PC-9 (cell line): ENCODE measurements at regions not wholly inside any gene's neighbourhood (a gene's known extent, or its start where the extent isn't known, plus 50 kb on each side); places are given as distances from the start of the nearest gene placed in this dataset.
A peak's percentile ranks its signal among the peaks of the same experiment; 100 is the strongest.

Experiments
- BruUV-seq: library from RNA; stranded (reverse); fragments of 400-500 nt; replicated peaks from 2 replicates; lab custom pipeline; 2021; lab: Mats Ljungman, UMichigan
- CTCF ChIA-PET: fragments of 300-600 bp; sonication (Branson Sonifier 250); formaldehyde crosslinking; loops from one replicate; lab custom pipeline; 2022; ENCODE audit warnings: antibody characterized with exemption; lab: Charles Lee
- POLR2A ChIA-PET: fragments of 300-600 bp; sonication (Branson Sonifier 250); formaldehyde crosslinking; loops from one replicate; lab custom pipeline; 2022; ENCODE audit warnings: antibody characterized with exemption; ENCODE audit not compliant: unreplicated experiment; lab: Charles Lee
- DNase-seq, 2 experiments: peaks; one replicate each; pipeline versions ENCODE4 v3.0.0 to v3.0.0-alpha.2; 2015 to 2022; ENCODE audit warnings: mixed read lengths in 1 of 2
- H2AFZ ChIP-seq: fragments of 200-600 bp; sonication (generic); 2 replicates; pipeline ENCODE4 v1.8.1; 2017; ENCODE audit warnings: antibody characterized with exemption
- H3F3A ChIP-seq: fragments of 200-600 bp; sonication (generic); 2 replicates; pipeline ENCODE4 v1.8.1; 2017; ENCODE audit warnings: antibody characterized with exemption, mild to moderate bottlenecking, low read depth; ENCODE audit not compliant: insufficient read depth
- H3K27ac ChIP-seq: fragments of 200-600 bp; sonication (generic); 2 replicates; pipeline ENCODE4 v1.6.1; 2016; ENCODE audit warnings: mixed run types
- H3K27me3 ChIP-seq: fragments of 200-600 bp; sonication (generic); 2 replicates; pipeline ENCODE4 v1.6.1; 2016; ENCODE audit warnings: low read depth, mixed run types; ENCODE audit not compliant: insufficient read depth
- H3K36me3 ChIP-seq: fragments of 200-600 bp; sonication (generic); 2 replicates; pipeline ENCODE4 v1.6.1; 2016; ENCODE audit warnings: low read depth, mixed run types
- H3K4me1 ChIP-seq: fragments of 200-600 bp; sonication (generic); replicated peaks from 2 replicates; pipeline ENCODE4 v1.6.1; 2016; ENCODE audit warnings: mixed run types; ENCODE audit not compliant: insufficient read depth
- H3K4me2 ChIP-seq: fragments of 200-600 bp; sonication (generic); 2 replicates; pipeline ENCODE4 v1.6.1; 2017; ENCODE audit warnings: mixed run types
- H3K4me3 ChIP-seq: fragments of 200-600 bp; sonication (generic); 2 replicates; pipeline ENCODE4 v1.6.1; 2016; ENCODE audit warnings: mixed run types
- H3K79me2 ChIP-seq: fragments of 200-600 bp; sonication (generic); 2 replicates; pipeline ENCODE4 v1.6.1; 2017; ENCODE audit warnings: low read depth, mixed run types
- H3K9me2 ChIP-seq: fragments of 200-600 bp; sonication (generic); 2 replicates; pipeline ENCODE4 v1.8.1; 2017; ENCODE audit warnings: mild to moderate bottlenecking; ENCODE audit not compliant: insufficient read depth
- H3K9me3 ChIP-seq: fragments of 200-600 bp; sonication (generic); 2 replicates; pipeline ENCODE4 v1.8.1; 2016; ENCODE audit warnings: low read depth; ENCODE audit not compliant: insufficient read depth
- H4K20me1 ChIP-seq: fragments of 200-600 bp; sonication (generic); 2 replicates; pipeline ENCODE4 v1.8.1; 2017; ENCODE audit not compliant: insufficient read depth
- CTCF ChIP-seq: fragments of 200-600 bp; sonication (generic); conservative IDR thresholded peaks from 2 replicates; pipeline ENCODE4 v1.6.1; 2017; ENCODE audit warnings: mixed run types, antibody characterized with exemption, mild to moderate bottlenecking, moderate library complexity
- EZH2 ChIP-seq: fragments of 200-600 bp; sonication (generic); IDR thresholded peaks from 2 replicates; pipeline ENCODE4 v1.8.0; 2017; ENCODE audit warnings: antibody characterized with exemption, low read depth
- intact Hi-C: fragments of 100-400 bp; cut with micrococcal nuclease; formaldehyde crosslinking; loops from one replicate; pipeline ENCODE4 v1.10.0; 2022; ENCODE audit not compliant: unreplicated experiment

- Histone ChIP-seq H3K4me1 (peaks cover 35% of the 10 kb centered on the region), H3K4me2 (peak overlapping the region; percentile 63), H3K36me3 (no peaks in the 10 kb centered on the region), H3K9me2 (no peaks in the 10 kb centered on the region), H3F3A (peaks cover 29% of the 10 kb centered on the region), H3K9me3 (no peaks in the 10 kb centered on the region), H3K27ac (peak overlapping the region; percentile 85), H3K79me2 (no peaks in the 10 kb centered on the region), H3K4me3 (peak overlapping the region; percentile 18; the same call in 1 of the 2 replicates), H3K27me3 (no peaks in the 10 kb centered on the region), H4K20me1 (no peaks in the 10 kb centered on the region), H2AFZ (0 out of 2 replicates have a peak overlapping the region, but pooled peaks have one; percentile 8)
- peak in 1 of 2 experiments; percentile 88 for DNase-seq
- POLR2A ChIA-PET = interaction anchor here (0.6 kb wide), 1 partner anchor 1050 kb away, joined by 3 read pairs; no protein-coding TSS in a partner anchor
- CTCF ChIA-PET = interaction anchor here (0.6 kb wide), 1 partner anchor 149 kb away, joined by 3 read pairs; no protein-coding TSS in a partner anchor
- intact Hi-C loops = no loop called here
- TF ChIP-seq CTCF (no peak), EZH2 (no peak)
- no TSS peak for BruUV-seq
Observed at GRCh38 chr2:12928197-12928774, 211.6 kb downstream of the TRIB2 start.

- no peaks in the 10 kb centered on the region for H3K79me2 ChIP-seq
- H4K20me1 ChIP-seq = no peaks in the 10 kb centered on the region
- H2AFZ ChIP-seq = no peak overlapping the region
- peaks cover 29% of the 10 kb centered on the region for H3F3A ChIP-seq
- ChIA-PET CTCF (interaction anchor here (0.6 kb wide), 3 partner anchors 19 to 212 kb away, joined by 3 to 4 read pairs (median 3); no protein-coding TSS in a partner anchor), POLR2A (no interaction called here)
- peak overlapping the region; percentile 63 for H3K4me2 ChIP-seq
- no peaks in the 10 kb centered on the region for H3K9me2 ChIP-seq
- peak overlapping the region; percentile 85 for H3K27ac ChIP-seq
- H3K4me1 ChIP-seq = peaks cover 35% of the 10 kb centered on the region
- TF ChIP-seq EZH2 = no peak
- no peaks in the 10 kb centered on the region for H3K36me3 ChIP-seq
- H3K9me3 ChIP-seq = no peaks in the 10 kb centered on the region
- no peak for DNase-seq
- no peak overlapping the region for H3K4me3 ChIP-seq
- BruUV-seq = no TSS peak
- intact Hi-C loops = no loop called here
- H3K27me3 ChIP-seq = no peaks in the 10 kb centered on the region
Observed at GRCh38 chr2:12928775-12929401, 212.2 kb downstream of the TRIB2 start.

- peaks cover 29% of the 10 kb centered on the region for H3F3A ChIP-seq
- H3K9me3 ChIP-seq = no peaks in the 10 kb centered on the region
- POLR2A ChIA-PET = no interaction called here
- H3K4me3 ChIP-seq = no peak overlapping the region
- CTCF ChIA-PET = interaction anchor here (0.7 to 0.9 kb wide), 2 partner anchors 96 to 210 kb away, joined by 3 to 4 read pairs; no protein-coding TSS in a partner anchor
- H3K4me1 ChIP-seq = peaks cover 35% of the 10 kb centered on the region
- H3K27me3 ChIP-seq = no peaks in the 10 kb centered on the region
- H3K4me2 ChIP-seq = peak overlapping the region; percentile 63
- no TSS peak for BruUV-seq
- no peaks in the 10 kb centered on the region for H3K36me3 ChIP-seq
- no peaks in the 10 kb centered on the region for H3K79me2 ChIP-seq
- intact Hi-C loops = loop anchor here (1.0 to 5.0 kb wide), 4 partner anchors 44 to 611 kb away; no protein-coding TSS in a partner anchor
- no peaks in the 10 kb centered on the region for H3K9me2 ChIP-seq
- TF ChIP-seq CTCF (no peak), EZH2 (no peak)
- no peak overlapping the region for H2AFZ ChIP-seq
- peak overlapping the region; percentile 85 for H3K27ac ChIP-seq
- H4K20me1 ChIP-seq = no peaks in the 10 kb centered on the region
- DNase-seq = peak in 1 of 2 experiments; percentile 92
Observed at GRCh38 chr2:12929758-12930157, 213.0 kb downstream of the TRIB2 start.
